Gastroesophageal sphincter (tissue), 4 donors: ENCODE measurements at regions not wholly inside any gene's neighbourhood (a gene's known extent, or its start where the extent isn't known, plus 50 kb on each side); places are given as distances from the start of the nearest gene placed in this dataset.

Experiments
- ATAC-seq: fragments of 150-250 bp; one replicate; pipeline ENCODE4 v1.9.1; 2016; ENCODE audit warnings: mild to moderate bottlenecking, moderate library complexity
- H3K27ac ChIP-seq, 4 donors: fragments of 200-600 bp; sonication (generic) in 3 of 4; 1 replicate in 3 of 4; 2 replicates in 1 of 4; pipeline ENCODE4 v1.5.1; 2016 to 2019
- H3K27me3 ChIP-seq: fragments of 200-600 bp; sonication (generic); one replicate; pipeline ENCODE4 v1.5.1; 2019
- H3K36me3 ChIP-seq, 2 donors: fragments of 200-600 bp; sonication (generic); one replicate each; pipeline ENCODE4 v1.5.1; 2019; ENCODE audit warnings: control low read depth in 1 of 2
- H3K4me1 ChIP-seq, 3 donors: fragments of 200-600 bp; sonication (generic); 1 replicate in 2 of 3; 2 replicates in 1 of 3; pipeline ENCODE4 v1.5.1; 2016 to 2019; ENCODE audit warnings: control low read depth in 2 of 3
- H3K4me3 ChIP-seq, 2 donors: fragments of 200-600 bp; sonication (generic); one replicate each; pipeline ENCODE4 v1.5.1; 2019; ENCODE audit warnings: mild to moderate bottlenecking in 1 of 2, moderate library complexity in 1 of 2
- H3K9me3 ChIP-seq, 3 donors: fragments of 200-600 bp; sonication (generic); one replicate each; pipeline ENCODE4 v1.5.1; 2017 to 2019; ENCODE audit warnings: control low read depth in 2 of 3
- CTCF ChIP-seq, 4 experiments: fragments of 200-600 bp in 2 of 4; fragments of 450-650 bp in 2 of 4; sonication (generic) in 1 of 4; IDR thresholded peaks; one replicate each; pipeline ENCODE4 v1.5.1; 2017 to 2019; ENCODE audit warnings: antibody characterized with exemption in 4 of 4, mild to moderate bottlenecking in 2 of 4, moderate library complexity in 2 of 4
- EP300 ChIP-seq: sonication (generic); formaldehyde crosslinking; IDR thresholded peaks from one replicate; pipeline ENCODE4 v1.6.1; 2017; ENCODE audit warnings: antibody characterized with exemption, mild to moderate bottlenecking
- POLR2A ChIP-seq, 2 donors: fragments of 450-650 bp; IDR thresholded peaks; one replicate each; pipeline ENCODE4 v1.6.1; 2017; ENCODE audit warnings: antibody characterized with exemption in 2 of 2, mild to moderate bottlenecking in 2 of 2, moderate library complexity in 1 of 2
- POLR2AphosphoS5 ChIP-seq: sonication (generic); formaldehyde crosslinking; IDR thresholded peaks from one replicate; pipeline ENCODE4 v1.6.1; 2017; ENCODE audit warnings: antibody characterized with exemption
- WGBS, 2 donors: methylation state at CpG; one replicate each; pipeline ENCODE4 v1.1.5; 2018; ENCODE audit warnings: low coverage in 1 of 2; 5-methylcytosine and 5-hydroxymethylcytosine counted together

DNA sequence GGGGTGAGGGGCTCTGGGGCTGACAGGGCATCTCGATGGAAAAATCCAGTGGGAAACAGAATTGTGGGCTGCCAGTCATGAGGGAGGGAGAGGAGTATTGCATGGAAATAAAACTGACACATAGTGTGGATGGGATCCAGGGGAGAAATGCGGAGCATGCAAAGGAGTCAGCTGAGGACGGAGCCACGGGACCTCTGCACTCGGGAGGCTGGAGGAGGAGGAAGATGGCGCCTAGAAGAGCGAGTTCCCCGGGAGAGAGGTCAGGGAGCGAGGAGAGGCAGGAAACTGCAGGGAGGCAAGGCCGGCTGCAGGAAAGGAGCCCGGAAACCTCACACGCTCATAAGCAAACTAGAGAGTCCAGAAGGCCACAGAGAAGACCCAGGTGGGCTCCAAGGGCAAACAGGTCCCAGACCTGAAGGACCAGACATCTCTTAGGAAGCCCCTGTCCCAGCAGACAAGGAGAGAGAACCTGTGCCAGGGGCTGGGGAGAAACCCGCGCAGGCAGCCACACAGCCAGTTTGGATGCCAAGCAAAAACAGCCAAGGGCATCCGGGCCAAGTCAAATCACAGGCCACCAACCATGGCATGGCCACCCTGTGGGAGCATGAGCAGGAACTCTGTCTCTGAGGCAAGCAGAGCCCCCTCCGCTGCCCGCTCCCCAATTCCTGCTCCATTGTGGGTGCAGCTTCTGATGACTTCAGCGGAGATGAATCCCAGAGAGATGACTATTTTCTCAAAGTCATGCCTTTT, 218.8 kb upstream of the ID2 start:
- Histone ChIP-seq H3K36me3 (no peaks in the 10 kb centered on the region), H3K9me3 (no peaks in the 10 kb centered on the region), H3K27me3 (peaks cover 8% of the 10 kb centered on the region), H3K4me3 (no peak overlapping the region), H3K27ac (no peak overlapping the region), H3K4me1 (no peaks in the 10 kb centered on the region)
- WGBS, 2 donors: 74 to 86% methylated on average over 12 to 15 of the region's 18 CpGs
- no peak for ATAC-seq
- TF ChIP-seq POLR2A (IDR thresholded peaks at IDR 0.05) (no peak), CTCF (IDR thresholded peaks at IDR 0.05) (no peak), POLR2AphosphoS5 (no peak), EP300 (no peak)

GRCh38 chr2:8465560-8465959, 216.3 kb upstream of the ID2 start:
- no peaks in the 10 kb centered on the region for H3K4me1 ChIP-seq
- TF ChIP-seq POLR2A (IDR thresholded peaks at IDR 0.05) (no peak), EP300 (no peak), POLR2AphosphoS5 (no peak), CTCF (IDR thresholded peaks at IDR 0.05) (no peak)
- H3K9me3 ChIP-seq: no peaks in the 10 kb centered on the region
- ATAC-seq: no peak
- H3K27me3 ChIP-seq: no peaks in the 10 kb centered on the region
- H3K27ac ChIP-seq: no peak overlapping the region
- no peak overlapping the region for H3K4me3 ChIP-seq
- no peaks in the 10 kb centered on the region for H3K36me3 ChIP-seq
- 72 to 92% methylated on average over 2 to 3 of the region's 3 CpGs for WGBS, 2 donors

DNA sequence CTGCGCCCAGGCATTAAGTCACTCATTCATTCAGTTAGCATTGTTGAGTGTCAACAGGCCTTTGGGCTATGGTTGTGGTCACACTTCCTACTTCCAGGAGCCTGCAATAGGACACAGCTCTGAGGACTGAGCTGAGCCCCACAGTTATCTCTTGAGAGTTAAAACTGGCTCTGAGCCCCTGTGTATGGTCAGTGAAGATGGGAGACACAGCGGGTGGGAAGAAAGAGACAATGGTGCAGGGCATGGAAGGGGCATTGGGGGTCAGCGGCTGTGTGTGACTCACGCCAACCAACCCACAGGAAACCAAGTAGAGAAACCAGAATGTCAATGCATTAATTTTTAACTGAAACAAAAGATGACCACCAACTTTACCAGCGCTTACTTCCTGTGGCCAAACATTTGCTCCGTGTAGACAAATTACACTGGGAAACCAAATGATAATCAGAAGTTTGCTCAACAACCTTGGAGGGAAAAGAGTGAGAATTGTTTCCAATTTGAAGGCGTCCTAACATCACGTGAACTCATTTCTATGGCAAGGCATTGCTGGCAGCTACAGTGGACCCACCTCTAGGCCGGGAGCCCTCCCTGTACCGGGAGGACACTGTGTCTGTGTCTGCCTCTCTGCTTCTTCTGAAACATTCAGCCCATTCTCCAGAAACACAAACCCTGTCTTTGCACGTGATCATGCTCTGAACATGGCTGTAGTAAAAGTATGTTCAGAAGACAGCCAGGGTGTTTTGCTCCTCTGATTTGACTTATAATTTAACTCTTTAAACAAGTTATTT, 212.0 kb upstream of the ID2 start:
- ATAC-seq: no peak
- H3K9me3 ChIP-seq: no peaks in the 10 kb centered on the region
- no peak overlapping the region for H3K27ac ChIP-seq
- 62 to 84% methylated on average over 8 to 10 of the region's 11 CpGs for WGBS, 2 donors
- no peak overlapping the region for H3K4me3 ChIP-seq
- no peaks in the 10 kb centered on the region for H3K27me3 ChIP-seq
- H3K36me3 ChIP-seq: no peaks in the 10 kb centered on the region
- TF ChIP-seq POLR2A (IDR thresholded peaks at IDR 0.05) (no peak), CTCF (IDR thresholded peaks at IDR 0.05) (no peak), POLR2AphosphoS5 (no peak), EP300 (no peak)
- no peaks in the 10 kb centered on the region for H3K4me1 ChIP-seq

DNA sequence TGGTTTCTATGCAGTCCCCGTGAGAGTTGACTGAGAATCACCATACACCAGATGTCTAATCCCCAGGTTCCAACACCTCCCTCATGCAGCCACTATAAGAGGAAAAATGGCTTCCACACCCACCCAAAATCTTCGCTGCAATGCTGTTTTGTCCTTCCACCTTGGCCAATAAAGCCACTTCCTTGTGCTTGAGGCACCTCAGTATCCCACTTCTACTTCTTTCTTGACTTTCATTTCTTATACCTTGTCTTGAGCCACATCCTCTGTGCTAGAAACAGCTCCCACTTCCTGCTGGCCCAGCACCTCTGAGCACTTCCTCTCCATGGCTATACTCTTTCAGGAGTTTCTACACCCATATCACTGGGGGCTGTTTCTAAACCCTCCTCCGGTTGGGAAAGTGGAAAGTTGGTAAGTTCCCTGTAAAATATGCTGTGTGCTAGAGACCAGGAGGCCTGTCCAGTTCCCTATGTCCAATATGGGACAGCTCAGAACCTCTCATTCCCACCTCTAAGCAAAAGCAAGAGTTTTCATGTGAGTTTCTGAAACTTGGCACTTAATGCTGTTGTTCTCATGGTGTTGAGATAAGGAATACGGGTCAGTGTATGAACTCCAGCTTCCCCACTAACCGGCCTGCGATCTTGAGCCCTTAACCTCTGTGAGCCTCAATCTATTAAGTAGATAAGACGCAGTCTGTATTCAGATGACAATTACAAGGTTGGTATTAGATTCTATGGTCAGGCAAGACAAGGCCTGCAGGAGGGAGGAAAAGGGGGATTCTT, 209.1 kb upstream of the ID2 start:
- Histone ChIP-seq H3K36me3 (no peaks in the 10 kb centered on the region), H3K9me3 (no peaks in the 10 kb centered on the region), H3K27me3 (no peaks in the 10 kb centered on the region), H3K4me3 (no peak overlapping the region), H3K27ac (no peak overlapping the region), H3K4me1 (peaks cover 0 to 7% (median 0%) of the 10 kb centered on the region in 3 donors)
- no peak for ATAC-seq
- WGBS, 2 donors: 92 to 96% methylated on average over 4 of the region's 7 CpGs
- no peak for TF ChIP-seq POLR2AphosphoS5
- no peak for TF ChIP-seq EP300
- no peak for TF ChIP-seq POLR2A (IDR thresholded peaks at IDR 0.05)
- TF ChIP-seq CTCF (IDR thresholded peaks at IDR 0.05): no peak
